HEK293 (cell line): ENCODE measurements at regions not wholly inside any gene's neighbourhood (a gene's known extent, or its start where the extent isn't known, plus 50 kb on each side); places are given as distances from the start of the nearest gene placed in this dataset.

Experiments
- BCL11A ChIP-seq: fragments of 450-650 bp; formaldehyde crosslinking; IDR thresholded peaks from 2 replicates; pipeline ENCODE4 v1.5.1; 2016; ENCODE audit warnings: low read depth, missing biosample characterization, missing genetic modification characterization
- CTCF ChIP-seq: fragments of 450-650 bp; formaldehyde crosslinking; IDR thresholded peaks from 2 replicates; pipeline ENCODE4 v1.5.1; 2016; ENCODE audit warnings: missing biosample characterization, missing genetic modification characterization
- MYNN ChIP-seq: fragments of 450-650 bp; formaldehyde crosslinking; IDR thresholded peaks from 2 replicates; pipeline ENCODE4 v1.5.1; 2016; ENCODE audit warnings: missing biosample characterization, missing genetic modification characterization, borderline replicate concordance
- REST ChIP-seq: fragments of 450-650 bp; formaldehyde crosslinking; IDR thresholded peaks from 2 replicates; pipeline ENCODE4 v1.5.1; 2016; ENCODE audit warnings: missing biosample characterization, missing genetic modification characterization
- SALL2 ChIP-seq: fragments of 450-650 bp; formaldehyde crosslinking; IDR thresholded peaks from 2 replicates; pipeline ENCODE4 v1.5.0; 2017; ENCODE audit warnings: missing biosample characterization, mild to moderate bottlenecking, missing genetic modification characterization, borderline replicate concordance
- ZNF148 ChIP-seq: fragments of 450-650 bp; formaldehyde crosslinking; IDR thresholded peaks from 2 replicates; pipeline ENCODE4 v1.5.0; 2017; ENCODE audit warnings: missing biosample characterization, missing genetic modification characterization, borderline replicate concordance
- ZNF157 ChIP-seq: fragments of 450-650 bp; formaldehyde crosslinking; IDR thresholded peaks from 2 replicates; pipeline ENCODE4 v1.5.1; 2016; ENCODE audit warnings: missing biosample characterization, missing genetic modification characterization
- ZNF18 ChIP-seq: fragments of 450-650 bp; formaldehyde crosslinking; IDR thresholded peaks from 2 replicates; pipeline ENCODE4 v1.5.1; 2016; ENCODE audit warnings: missing biosample characterization, missing genetic modification characterization
- ZNF707 ChIP-seq: fragments of 450-650 bp; formaldehyde crosslinking; IDR thresholded peaks from 2 replicates; pipeline ENCODE4 v1.5.1; 2016; ENCODE audit warnings: missing biosample characterization, missing genetic modification characterization

- TF ChIP-seq REST (tag by site-specific recombination) (no peak), SALL2 (no peak), ZNF157 (tag by site-specific recombination) (no peak), MYNN (tag by site-specific recombination) (no peak), ZNF18 (tag by site-specific recombination) (no peak), CTCF (tag by site-specific recombination) (no peak), BCL11A (tag by site-specific recombination) (no peak), ZNF148 (no peak), ZNF707 (tag by site-specific recombination) (no peak)
Measured at GRCh38 chr10:120217736-120218135, 239.3 kb upstream of the PLPP4 start.
